NCI-H82 treated with DMSO at 0.1 percent for 48 hours (cell line): ENCODE measurements at regions not wholly inside any gene's neighbourhood (a gene's known extent, or its start where the extent isn't known, plus 50 kb on each side); places are given as distances from the start of the nearest gene placed in this dataset.

Experiments
- DNase-seq: peaks from one replicate; lab custom pipeline; 2025; ENCODE audit not compliant: unreplicated experiment; lab: John Stamatoyannopoulos, UW

DNA sequence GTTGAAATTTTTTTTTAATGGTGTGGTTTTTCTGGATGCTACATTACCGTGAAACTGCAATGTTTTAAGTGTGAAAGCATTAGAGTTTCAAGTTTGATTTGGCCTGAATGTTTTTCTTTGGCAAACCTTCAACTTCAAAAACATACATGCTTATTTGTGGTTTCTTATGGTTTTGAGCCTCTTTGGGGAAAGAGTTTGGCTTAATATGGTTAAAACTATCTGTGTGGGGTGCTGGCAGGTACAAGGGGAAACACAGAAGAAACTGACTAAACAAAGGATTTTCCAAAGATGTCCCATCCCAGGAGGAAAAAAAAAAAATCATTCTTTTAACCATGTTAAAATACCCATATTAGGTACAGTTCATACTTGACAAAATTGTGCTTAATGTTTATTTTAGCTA lies 121.1 kb downstream of the HGF start:
- DNase-seq, result no peak

- DNase-seq, result no peak
These were observed 124.4 kb downstream of the HGF start for GRCh38 chr7:81645435-81645834.

- DNase-seq, result no peak
These were observed 128.0 kb downstream of the HGF start for GRCh38 chr7:81641873-81642272.

DNA sequence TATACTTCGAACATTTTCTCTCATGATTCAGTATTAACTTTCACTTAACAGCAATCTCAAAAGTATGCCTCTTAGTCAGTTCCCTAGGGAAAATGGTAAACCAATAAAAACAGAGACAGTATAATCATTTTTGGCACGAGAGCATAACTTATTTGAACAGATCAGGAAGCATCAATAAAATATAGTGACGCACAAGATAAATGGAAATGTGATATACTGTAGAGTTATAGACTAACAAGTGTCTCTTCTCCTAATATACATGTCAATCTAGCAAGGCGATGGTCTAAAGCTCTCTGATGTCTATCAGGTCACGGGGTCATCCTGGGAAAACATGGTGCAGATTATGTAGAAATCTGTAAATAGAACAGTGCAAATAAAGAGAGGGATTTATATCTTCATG lies 131.6 kb downstream of the HGF start:
- no peak for DNase-seq

DNA sequence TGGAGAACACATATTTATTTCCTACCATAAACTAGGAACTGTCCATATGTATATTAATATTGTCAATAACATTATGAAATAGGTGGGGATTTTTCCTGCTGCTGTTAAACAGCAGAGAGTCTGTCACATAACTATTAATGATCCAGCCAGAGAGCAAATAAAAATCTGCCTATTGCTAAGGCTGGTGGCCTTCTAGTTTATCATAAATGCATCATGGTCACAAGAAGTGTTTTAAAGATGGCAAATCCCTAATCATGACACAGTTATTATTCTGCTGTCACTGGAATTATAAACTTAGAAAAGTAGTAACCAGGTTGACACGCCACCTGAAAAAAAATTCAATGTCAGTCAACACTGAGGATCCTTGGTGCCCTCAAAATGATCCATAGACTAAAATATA lies 132.3 kb downstream of the HGF start:
- DNase-seq, result no peak

GRCh38 chr7:81632418-81632817 lies 137.4 kb downstream of the HGF start:
- no peak for DNase-seq

GRCh38 chr7:81630600-81630999 lies 139.2 kb downstream of the HGF start:
- no peak for DNase-seq

GRCh38 chr7:81629702-81630101 lies 140.1 kb downstream of the HGF start:
- DNase-seq, result no peak

- no peak for DNase-seq
These were observed 140.9 kb downstream of the HGF start for GRCh38 chr7:81628951-81629350.

GRCh38 chr7:81627536-81628287 lies 142.1 kb downstream of the HGF start:
- DNase-seq, result no peak

DNA sequence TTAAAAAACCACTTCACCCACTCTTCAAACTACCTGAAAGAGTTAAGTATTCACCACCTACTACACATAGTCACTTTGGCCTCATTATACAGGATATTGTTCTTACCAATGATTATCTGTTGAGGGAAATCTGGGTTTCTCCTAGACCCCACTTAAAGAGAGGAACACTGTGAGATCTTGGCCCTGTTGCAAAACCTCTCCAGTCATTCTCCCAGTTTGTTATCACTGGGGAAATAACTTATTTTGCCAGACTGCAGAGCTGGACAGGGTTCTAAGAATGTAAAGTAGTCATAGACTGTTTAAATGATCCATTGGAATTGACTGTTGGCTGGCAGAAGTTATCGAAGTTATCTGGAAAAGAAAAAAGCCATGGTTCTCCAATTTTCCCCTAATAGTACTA lies 143.8 kb downstream of the HGF start:
- no peak for DNase-seq

DNA sequence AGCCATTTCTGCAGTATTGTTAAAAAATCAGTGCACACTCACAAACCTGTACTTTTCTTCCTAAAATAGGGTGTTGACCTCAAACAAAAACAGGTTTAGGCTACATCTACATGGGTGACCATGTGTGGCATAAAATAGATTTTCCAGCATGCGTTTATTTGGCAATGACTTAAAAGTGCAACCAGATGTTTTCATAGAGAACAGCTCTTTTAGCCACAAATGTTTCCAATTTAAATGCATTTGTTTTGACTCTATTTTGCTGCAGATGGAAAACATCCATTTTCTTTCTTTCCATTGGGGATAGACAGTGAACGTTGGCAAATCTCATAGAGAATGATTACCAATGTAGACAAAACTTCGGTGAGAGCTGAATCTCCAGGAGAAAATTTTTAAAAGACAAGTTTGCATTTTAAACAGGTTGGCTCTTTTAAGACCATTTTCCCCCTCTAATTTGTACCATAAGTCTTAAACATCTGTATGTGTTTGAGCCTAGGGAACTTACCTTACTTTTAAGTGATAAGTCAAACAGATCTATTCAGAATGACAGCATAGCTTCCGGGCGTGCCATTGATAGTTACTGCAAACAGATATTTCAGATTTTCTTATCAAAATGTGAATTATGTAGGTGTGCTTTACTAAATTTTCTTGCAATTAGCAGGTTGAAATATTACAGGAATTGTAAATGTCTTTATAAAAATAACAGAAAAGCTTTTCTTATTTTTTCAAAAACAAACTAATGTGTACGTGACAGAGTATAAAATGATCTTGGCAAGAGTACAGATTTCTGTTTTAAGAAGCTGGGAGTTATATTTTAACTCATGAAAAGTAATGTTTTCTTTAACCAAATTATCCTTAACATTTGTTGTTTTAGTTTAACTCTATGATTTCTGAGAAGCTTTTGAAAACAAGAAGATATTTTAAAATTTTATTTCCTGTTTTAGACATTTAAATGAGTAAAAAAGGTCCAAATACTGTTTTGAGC lies 144.9 kb downstream of the HGF start:
- no peak for DNase-seq

DNA sequence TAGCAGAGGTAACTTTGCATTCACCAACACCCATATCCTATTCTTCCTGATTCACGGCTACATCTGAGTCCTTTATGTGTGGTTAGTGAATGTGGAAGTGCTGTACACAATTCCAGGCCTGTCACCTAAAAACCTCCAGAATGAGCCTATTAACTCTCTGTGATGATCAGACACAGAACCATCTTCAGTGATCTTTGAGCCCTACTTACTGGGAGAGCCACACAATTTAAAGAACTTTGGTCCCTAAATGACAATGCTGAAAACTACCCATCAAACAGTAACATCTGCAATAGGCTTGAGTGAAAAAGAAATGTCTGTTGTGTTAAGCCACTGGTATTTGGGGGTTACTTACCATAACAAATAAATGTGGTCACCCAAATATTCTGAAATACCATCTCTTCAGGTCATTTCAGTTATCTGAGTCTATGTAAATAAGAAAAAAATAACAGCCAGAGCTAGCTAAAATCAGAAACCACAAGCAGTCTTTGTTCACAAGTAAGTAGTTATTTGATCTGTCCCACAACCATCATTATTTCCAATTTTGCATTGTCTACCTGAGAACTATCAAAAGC lies 145.7 kb downstream of the HGF start:
- no peak for DNase-seq

GRCh38 chr7:81623251-81623855 lies 146.5 kb downstream of the HGF start:
- no peak for DNase-seq

DNA sequence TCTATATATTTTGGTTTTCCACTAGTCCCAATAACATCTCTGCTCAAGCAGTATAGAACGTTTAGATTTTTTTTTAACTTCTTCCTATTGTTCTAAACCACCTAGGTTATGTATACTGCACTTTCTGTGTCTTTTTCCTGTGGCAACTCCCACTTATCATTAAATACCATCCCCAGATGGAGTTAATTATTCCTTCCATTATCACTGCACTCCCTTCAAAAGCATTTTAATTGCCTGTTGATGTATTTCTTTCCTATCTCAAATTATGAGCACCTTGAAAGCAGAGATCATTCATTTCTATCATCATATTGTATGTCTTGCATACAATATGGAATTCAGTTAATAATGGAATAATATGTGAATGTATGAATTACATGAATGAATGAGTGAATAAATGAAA lies 148.0 kb downstream of the HGF start:
- no peak for DNase-seq

DNA sequence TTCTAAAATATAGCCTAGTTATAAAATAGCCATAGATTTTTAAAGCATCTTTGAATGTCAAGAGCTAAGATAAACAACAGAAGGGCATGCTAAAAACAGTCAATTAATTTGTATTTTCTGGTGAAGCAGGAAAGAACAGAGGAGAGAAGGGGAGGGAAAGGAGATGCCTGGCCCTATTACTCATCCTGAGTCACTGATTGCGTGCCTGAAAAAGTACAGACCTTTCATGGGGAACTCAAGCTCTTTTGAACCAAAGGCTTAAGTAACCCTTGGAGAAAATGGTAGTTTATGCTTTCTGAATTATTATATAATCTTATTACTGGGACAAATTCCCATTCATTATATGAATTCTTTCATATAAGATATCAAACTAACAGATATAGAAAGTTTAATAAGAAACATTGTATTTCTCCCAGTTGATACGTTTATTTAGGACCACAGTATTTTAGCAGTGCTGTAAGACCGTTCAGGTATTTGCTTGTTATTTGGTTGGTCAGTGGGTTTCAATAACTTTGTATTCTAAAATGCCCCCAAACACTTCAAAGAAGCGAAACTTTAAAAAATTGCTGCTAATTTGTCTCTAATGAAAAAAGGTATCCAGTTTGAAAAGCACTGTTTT lies 151.3 kb downstream of the HGF start:
- no peak for DNase-seq

DNA sequence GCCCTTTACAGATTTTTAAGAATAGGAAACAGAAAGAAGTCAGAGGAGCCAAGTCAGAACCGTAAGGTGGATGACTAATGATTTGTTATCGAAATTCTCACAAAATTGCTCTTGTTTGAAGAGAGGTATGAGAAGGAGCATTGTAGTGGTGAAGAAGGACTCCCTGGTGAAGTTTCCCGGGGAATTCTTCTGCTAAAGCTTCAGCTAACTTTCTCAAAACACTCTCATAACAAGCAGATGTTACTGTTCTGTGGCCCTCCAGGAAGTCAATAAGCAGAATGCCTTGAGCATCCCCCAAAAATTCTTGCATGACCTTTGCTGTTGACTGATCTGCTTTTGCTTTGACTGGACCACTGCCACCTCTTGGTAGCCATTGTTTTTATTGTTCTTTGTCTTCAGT lies 152.9 kb downstream of the HGF start:
- no peak for DNase-seq

GRCh38 chr7:81611805-81612204 lies 158.0 kb downstream of the HGF start:
- no peak for DNase-seq

DNA sequence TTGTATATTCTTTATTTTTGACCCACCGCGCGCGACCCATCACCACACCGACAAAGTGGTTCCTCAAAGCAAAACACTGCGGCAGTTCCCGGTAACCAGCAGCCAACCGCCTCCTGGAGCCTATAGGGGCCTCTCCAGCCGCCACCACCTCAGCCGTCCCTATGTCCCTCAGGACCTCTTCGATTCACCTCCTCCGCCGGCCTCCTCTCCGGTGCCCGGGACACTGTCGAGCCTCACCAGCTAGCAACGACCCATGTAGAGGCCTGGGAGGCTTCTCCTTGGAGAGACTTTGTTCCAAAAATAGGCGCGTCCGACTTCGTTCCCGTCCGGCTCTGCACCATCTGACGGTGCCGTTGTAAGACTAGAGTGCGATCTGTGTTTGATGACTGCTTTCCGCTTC lies 158.8 kb downstream of the HGF start:
- no peak for DNase-seq

- DNase-seq, result no peak
These were observed 161.0 kb downstream of the HGF start for GRCh38 chr7:81608748-81609382.

- no peak for DNase-seq
These were observed 161.9 kb downstream of the HGF start for GRCh38 chr7:81607987-81608386.
